AML-193 (cell line): ENCODE measurements at regions not wholly inside any gene's neighbourhood (a gene's known extent, or its start where the extent isn't known, plus 50 kb on each side); places are given as distances from the start of the nearest gene placed in this dataset.

Source experiments
- DNase-seq, 2 experiments: peaks; one replicate each; lab custom pipeline; 2025; lab: John Stamatoyannopoulos, UW

GRCh38 chr5:82396871-82397514 lies 118.8 kb upstream of the RPS23 start:
- no peak for DNase-seq

DNA sequence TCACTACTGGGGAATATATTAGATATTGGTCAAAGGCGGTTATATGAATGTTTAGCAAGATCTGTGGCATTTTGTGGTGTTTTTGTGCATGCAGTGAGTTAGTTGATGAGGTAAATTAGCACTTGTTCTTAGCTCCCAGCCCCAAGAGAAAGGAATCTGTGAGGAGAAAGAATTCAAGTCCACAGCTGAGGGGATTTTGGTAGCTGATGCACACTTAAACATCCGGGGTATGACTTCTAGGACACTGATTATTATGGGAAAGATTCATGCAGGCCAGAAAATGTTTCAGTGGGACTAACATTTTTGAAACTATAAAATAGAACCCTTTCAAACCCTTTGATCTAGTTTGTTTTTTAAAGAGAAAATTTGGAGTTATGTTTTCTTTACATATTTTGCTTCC lies 118.2 kb upstream of the RPS23 start:
- no peak for DNase-seq

DNA sequence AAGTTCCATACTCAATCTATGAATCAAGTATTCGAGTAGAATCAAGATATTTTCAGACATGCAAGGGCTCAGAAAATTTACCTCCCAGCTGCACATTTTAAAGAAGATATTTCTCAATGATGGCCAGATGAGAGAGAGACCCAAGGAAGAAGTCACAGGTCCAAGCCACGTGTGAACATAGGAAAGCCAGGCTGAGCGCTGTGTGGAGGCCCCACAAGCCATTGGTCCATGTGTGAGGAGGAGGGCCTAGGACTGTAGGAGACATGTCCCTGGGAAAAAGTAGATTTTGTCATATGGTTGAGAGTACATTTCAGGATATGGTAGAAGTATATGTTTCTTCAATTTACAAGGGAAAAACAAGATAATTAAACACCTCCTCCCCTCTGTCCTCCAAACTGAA lies 115.8 kb upstream of the RPS23 start:
- DNase-seq: no peak

DNA sequence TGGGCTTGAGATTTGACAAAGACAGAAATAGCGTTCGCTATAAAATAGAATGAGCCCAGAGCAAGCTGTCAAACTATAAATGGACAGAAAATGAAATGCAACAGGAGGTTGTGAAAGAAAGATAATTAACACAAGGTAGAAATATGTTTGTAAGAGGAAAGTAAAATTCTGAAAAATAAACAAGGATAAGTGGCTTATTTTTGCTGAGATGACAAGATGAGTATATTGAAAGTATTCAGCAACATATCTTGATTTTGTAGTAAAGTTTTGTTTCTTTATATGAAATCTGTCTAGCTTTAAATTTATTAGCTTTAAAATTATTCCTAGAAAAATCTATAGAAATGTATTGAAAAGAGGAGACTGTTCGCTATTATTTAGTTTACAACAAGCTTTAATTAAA lies 111.9 kb upstream of the RPS23 start:
- DNase-seq: no peak

DNA sequence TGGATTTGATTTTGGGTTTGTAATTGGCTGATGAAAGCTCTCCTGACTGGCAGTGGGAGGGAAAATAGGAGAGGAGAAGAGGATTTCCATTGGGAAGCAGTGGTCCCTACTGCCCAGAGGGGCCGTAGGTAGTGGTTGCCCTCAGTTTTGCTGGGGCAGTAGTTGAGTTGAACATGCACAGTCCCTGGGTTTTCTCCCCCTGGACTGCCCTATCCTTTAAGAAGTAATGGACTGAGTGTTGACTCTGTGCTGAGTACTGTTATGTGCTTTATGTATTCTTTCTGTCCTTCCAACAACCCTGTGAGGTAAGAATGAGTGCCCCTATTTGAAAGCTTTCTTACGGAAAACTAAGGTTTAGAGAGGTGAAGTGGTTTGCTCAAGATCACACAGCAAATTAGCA lies 111.2 kb upstream of the RPS23 start:
- no peak for DNase-seq

GRCh38 chr5:82388181-82388580 lies 110.0 kb upstream of the RPS23 start:
- no peak for DNase-seq

DNA sequence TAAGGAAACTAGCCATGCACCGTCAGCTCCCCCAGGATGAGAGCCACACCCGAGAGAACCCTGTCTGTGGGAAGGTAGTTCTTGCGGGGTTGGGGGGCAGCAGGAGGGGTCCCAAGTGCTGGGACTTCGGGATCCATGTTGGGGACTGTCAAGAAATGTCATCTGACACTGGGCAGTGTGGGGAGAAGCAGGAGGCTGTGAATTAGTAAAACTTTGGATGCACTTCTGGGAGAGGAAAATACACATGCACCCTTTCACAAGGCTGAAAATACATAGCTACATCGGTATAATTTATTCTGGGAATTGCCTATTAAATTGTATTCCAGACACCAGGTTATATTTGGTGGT lies 109.6 kb upstream of the RPS23 start:
- DNase-seq: no peak

- DNase-seq: no peak
These were observed 109.1 kb upstream of the RPS23 start for GRCh38 chr5:82387001-82387818.

DNA sequence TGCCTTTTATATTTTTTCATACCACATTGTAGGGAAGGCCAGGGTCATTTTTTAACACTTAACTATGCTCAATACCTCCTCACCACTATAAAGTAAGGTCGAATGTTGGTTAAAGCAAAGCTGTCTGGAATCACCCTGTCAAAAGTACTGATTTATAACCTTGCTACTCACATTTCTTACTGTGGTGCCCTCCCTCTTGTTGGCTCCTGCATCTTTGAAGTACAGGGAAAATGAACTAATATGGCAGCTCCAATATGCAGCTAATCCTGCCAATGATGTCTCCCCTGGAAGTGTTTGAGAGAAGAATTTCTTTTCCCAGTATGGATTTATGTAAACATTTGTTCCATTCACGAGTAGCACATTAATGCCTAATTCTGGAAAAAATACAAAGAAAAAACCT lies 108.4 kb upstream of the RPS23 start:
- no peak for DNase-seq

- DNase-seq: no peak
These were observed 106.0 kb upstream of the RPS23 start for GRCh38 chr5:82384034-82384750.

DNA sequence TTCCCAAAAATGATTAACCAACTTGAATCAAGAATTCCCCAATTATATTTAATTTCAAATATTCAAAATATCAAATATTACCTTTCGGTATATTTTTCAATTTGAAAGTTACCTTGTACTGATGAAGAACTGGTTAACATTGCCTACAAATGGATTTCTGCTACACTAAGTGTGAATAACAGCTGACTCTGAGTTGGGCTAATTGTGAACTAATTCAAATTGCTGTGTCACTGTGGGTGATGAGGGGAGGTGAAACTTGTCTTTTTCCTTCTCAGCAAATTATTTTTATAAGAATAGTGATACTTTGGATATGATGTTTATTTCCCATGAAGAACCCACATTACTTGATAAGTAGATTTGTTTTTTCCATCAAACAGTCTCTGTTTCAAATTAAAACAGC lies 103.4 kb upstream of the RPS23 start:
- DNase-seq: no peak

DNA sequence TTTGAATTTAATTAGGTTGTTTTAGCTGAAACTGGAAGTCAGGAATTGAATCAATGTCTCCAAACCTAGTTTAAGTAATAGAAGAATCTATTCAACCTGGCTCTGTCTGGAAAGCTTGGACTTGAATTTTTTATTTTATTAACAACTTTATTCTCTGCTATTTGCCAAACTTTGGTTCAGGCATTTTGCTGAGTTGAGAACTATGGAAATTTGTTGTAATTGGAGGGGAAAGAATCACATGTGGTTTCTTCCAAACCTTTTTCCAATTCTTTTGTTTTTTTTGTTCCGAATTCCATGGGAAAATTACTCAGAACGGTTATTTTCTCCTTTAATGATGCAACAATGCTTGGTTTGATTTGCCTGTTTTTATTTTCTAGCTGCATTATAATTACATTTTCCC lies 98.2 kb upstream of the RPS23 start:
- no peak for DNase-seq

DNA sequence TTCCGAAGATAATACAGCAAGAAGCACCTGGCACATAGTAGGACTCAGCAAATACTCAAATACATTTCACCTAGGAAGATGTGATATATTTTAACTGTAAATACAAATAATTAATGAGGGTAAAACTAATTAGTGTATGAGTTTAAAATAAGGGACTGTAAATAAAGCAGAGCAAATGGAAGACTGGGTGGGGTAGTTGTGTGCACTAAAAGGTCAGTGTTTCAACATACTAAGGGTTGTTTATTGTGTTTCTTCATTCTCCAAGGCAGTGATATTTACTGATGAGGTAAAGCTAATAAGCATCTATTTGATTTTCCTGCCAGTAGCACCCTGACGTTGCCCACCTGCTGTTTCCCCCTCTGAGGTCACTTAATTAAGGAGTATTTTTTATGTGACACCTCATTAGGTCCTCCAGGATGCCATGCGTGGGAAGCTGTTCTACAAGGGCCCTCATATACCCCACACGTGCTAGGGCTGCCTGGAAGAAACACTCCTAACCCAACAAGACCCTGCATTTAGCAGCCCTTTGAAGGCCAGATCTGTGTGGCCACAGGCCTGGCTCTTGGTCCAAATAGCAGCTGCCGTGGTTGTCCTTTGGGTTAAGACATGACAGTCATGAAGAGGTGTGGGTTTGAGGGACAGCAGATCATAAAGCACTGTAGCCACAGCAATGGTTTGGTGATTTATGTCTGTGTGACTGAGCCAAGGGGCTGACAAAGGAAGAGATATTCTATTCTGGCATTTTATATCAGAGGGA lies 97.5 kb upstream of the RPS23 start:
- DNase-seq: peak in 1 of 2 experiments; percentile 4

DNA sequence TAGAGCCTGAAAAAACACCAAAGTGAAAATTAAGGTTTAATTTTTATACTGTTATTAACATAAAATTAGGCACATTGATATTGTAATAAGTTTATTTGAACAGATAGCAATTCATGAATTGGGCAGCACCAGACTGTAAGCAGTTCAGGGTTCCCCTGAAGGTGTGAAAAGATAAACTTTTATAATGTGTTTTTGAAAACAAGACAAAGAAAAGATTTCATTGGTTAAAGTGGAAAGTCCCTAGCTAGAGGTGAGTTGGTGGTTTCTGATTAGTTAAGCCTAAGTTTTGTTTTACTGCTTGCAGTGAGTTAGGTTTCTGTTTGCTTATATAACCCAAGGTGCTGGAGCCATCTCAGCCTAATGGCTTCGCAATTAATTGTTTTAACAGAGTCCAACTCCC lies 96.5 kb upstream of the RPS23 start:
- no peak for DNase-seq

GRCh38 chr5:82367930-82368329 lies 89.8 kb upstream of the RPS23 start:
- no peak for DNase-seq

DNA sequence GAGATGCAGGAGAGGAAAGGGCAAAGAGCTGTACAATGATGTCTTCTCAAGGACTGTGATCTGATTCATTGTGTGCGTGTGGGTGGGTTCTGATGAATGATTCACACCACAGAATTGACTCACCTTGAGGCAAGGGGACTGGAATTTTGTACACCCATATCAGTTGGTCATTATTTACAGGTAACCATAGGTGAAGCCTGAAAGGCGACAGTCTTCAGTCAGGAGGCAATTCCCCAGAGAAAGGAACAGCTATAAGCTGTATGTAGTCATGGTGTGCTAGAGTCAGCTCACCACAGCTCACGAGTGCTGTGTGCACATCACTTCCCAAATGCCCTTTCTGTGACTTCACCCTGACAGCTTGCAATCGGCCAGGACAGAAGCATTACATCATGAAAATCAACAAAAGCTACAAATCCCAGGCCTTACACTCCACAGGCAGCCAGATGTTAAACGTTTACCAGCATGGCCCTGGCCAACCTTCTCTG lies 87.6 kb upstream of the RPS23 start:
- no peak for DNase-seq

GRCh38 chr5:82365026-82365425 lies 86.9 kb upstream of the RPS23 start:
- no peak for DNase-seq

GRCh38 chr5:82364497-82364896 lies 86.3 kb upstream of the RPS23 start:
- no peak for DNase-seq

DNA sequence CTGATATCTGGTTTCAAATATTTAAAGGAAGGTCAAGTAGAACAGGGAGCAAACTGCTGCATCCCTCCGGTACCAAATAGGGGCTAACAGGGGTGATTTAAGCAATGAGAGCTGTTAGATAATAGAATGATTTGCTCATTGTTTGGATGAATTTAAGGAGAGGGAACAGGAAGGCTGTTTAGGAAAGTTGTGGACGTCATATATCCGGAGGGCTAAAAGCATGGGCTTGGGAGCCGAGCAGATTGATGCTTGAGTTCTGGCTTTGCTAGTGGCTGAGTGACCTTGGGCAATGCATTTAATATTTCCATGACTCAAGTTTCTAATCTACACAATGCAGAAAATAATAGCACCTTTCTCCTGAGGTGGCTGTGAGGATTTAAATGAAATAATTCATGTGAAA lies 85.4 kb upstream of the RPS23 start:
- DNase-seq: no peak

- no peak for DNase-seq
These were observed 84.5 kb upstream of the RPS23 start for GRCh38 chr5:82362636-82363035.

DNA sequence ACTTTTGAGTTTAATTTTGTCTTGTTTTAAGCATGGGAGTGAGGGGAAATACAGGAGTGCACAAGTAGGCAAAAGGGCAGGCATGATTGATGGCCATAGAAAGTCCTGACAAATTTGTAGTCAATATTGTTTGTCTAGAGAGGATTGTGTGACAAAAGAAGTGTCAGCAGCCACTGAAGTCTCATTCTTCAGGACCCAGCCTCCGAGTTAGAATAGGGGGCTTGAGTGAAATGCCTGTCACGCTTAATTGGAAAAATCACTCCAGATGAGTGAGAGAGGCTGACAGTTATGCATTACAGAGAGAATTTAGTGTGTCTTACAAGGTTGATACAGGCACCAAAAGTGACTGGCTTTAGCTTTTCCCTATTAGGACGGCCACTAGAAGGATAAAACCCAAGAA lies 81.9 kb upstream of the RPS23 start:
- no peak for DNase-seq

DNA sequence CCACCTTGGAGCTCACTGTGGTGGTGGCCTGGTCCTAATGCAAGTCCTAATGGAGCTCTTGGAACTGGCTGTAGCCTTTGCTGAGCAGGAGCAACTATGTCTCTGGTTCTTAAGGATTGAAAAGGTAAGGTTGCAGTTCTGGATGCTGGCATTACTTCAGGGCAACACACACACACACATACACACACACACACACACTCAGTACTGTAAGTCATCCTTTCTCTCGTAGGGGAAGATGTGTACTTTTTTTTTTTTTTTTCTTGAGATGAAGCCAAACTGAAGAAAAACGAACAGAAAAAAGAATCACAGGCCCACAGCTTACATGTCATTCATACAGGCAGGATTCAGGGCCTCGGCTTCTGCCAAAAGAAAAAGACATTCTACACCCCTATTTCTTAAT lies 81.1 kb upstream of the RPS23 start:
- no peak for DNase-seq
